ENCODE measurements at regions not wholly inside any gene's neighbourhood (a gene's known extent, or its start where the extent isn't known, plus 50 kb on each side); places are given as distances from the start of the nearest gene placed in this dataset.

GRCh38 chr18:79614211-79614955 is 65.2 kb upstream of the CTDP1 start:
- Histone ChIP-seq H3K27me3 (ENCODE audit: control insufficient read depth, insufficient read depth, low read length) (peaks cover 4% of the 10 kb centered on the region), H3K36me3 (ENCODE audit: control insufficient read depth, low read depth, low read length) (no peaks in the 10 kb centered on the region), H3K4me3 (ENCODE audit: low read length) (no peak overlapping the region), H3K27ac (ENCODE audit: low read length) (no peak overlapping the region), H3K9me3 (ENCODE audit: control insufficient read depth, low read depth, low read length) (no peaks in the 10 kb centered on the region), H3K4me1 (ENCODE audit: control insufficient read depth, low read depth, low read length) (peaks cover 8% of the 10 kb centered on the region), H3K9ac (ENCODE audit: low read length) (no peak overlapping the region)

- Histone ChIP-seq H3K27me3 (ENCODE audit: control insufficient read depth, insufficient read depth, low read length) (peaks cover 4% of the 10 kb centered on the region), H3K4me3 (ENCODE audit: low read length) (no peak overlapping the region), H3K9me3 (ENCODE audit: control insufficient read depth, low read depth, low read length) (no peaks in the 10 kb centered on the region), H3K9ac (ENCODE audit: low read length) (no peak overlapping the region), H3K27ac (ENCODE audit: low read length) (no peak overlapping the region), H3K4me1 (ENCODE audit: control insufficient read depth, low read depth, low read length) (peaks cover 8% of the 10 kb centered on the region), H3K36me3 (ENCODE audit: control insufficient read depth, low read depth, low read length) (no peaks in the 10 kb centered on the region)
Measured at GRCh38 chr18:79615091-79615490, 64.5 kb upstream of the CTDP1 start.

- peaks cover 4% of the 10 kb centered on the region for H3K27me3 ChIP-seq (ENCODE audit: control insufficient read depth, insufficient read depth, low read length)
- H3K4me1 ChIP-seq (ENCODE audit: control insufficient read depth, low read depth, low read length), result peaks cover 7% of the 10 kb centered on the region
Measured at GRCh38 chr18:79615586-79615985, 64.0 kb upstream of the CTDP1 start.

GRCh38 chr18:79616651-79617510 is 62.7 kb upstream of the CTDP1 start:
- Histone ChIP-seq H3K9ac (ENCODE audit: low read length) (no peak overlapping the region), H3K4me3 (ENCODE audit: low read length) (peak overlapping the region; percentile 46), H3K27me3 (ENCODE audit: control insufficient read depth, insufficient read depth, low read length) (peaks cover 4% of the 10 kb centered on the region), H3K4me1 (ENCODE audit: control insufficient read depth, low read depth, low read length) (peaks cover 6% of the 10 kb centered on the region), H3K9me3 (ENCODE audit: control insufficient read depth, low read depth, low read length) (no peaks in the 10 kb centered on the region), H3K36me3 (ENCODE audit: control insufficient read depth, low read depth, low read length) (no peaks in the 10 kb centered on the region), H3K27ac (ENCODE audit: low read length) (no peak overlapping the region)

More at GRCh38 chr18:79615586-79615985, 64.0 kb upstream of the CTDP1 start:
- Histone ChIP-seq H3K36me3 (ENCODE audit: control insufficient read depth, low read depth, low read length) (no peaks in the 10 kb centered on the region), H3K27ac (ENCODE audit: low read length) (no peak overlapping the region), H3K9me3 (ENCODE audit: control insufficient read depth, low read depth, low read length) (no peaks in the 10 kb centered on the region), H3K9ac (ENCODE audit: low read length) (no peak overlapping the region), H3K4me3 (ENCODE audit: low read length) (no peak overlapping the region)

- H3K9me3 ChIP-seq (ENCODE audit: control insufficient read depth, low read depth, low read length), result no peaks in the 10 kb centered on the region
- H3K27me3 ChIP-seq (ENCODE audit: control insufficient read depth, insufficient read depth, low read length), result peaks cover 4% of the 10 kb centered on the region
- no peak overlapping the region for H3K27ac ChIP-seq (ENCODE audit: low read length)
- no peak overlapping the region for H3K4me3 ChIP-seq (ENCODE audit: low read length)
- H3K9ac ChIP-seq (ENCODE audit: low read length), result no peak overlapping the region
- H3K4me1 ChIP-seq (ENCODE audit: control insufficient read depth, low read depth, low read length), result peaks cover 13% of the 10 kb centered on the region
- H3K36me3 ChIP-seq (ENCODE audit: control insufficient read depth, low read depth, low read length), result no peaks in the 10 kb centered on the region
Measured at GRCh38 chr18:79617511-79618500, 61.8 kb upstream of the CTDP1 start.

DNA sequence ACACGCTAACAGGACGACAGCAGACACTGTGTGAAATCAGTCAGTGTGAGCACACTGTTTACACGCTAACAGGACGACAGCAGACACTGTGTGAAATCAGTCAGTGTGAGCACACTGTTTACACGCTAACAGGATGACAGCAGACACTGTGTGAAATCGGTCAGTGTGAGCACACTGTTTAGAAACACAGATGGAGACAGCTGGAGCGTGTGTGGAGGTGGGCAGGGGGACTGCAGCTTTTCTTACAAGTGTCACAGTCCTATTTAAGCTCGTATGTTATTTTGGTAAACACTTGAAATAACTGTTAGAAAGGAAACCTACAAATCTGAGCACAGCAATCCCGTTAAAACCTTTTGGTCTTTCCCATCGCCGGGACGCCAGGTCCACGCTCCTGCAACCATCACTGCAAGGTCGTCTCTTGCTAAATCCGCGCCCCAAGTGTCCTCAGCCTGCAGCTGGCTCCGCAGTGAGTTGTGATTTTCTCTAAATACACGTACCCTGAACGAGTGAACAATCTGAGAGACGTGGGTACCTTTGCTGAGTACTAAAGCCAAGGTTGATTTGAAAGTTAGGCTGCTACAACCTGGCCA is 58.9 kb upstream of the CTDP1 start:
- Histone ChIP-seq H3K27me3 (ENCODE audit: control insufficient read depth, insufficient read depth, low read length) (peaks cover 4% of the 10 kb centered on the region), H3K9me3 (ENCODE audit: control insufficient read depth, low read depth, low read length) (no peaks in the 10 kb centered on the region), H3K36me3 (ENCODE audit: control insufficient read depth, low read depth, low read length) (no peaks in the 10 kb centered on the region), H3K9ac (ENCODE audit: low read length) (no peak overlapping the region), H3K4me3 (ENCODE audit: low read length) (no peak overlapping the region), H3K4me1 (ENCODE audit: control insufficient read depth, low read depth, low read length) (peaks cover 13% of the 10 kb centered on the region), H3K27ac (ENCODE audit: low read length) (no peak overlapping the region)

DNA sequence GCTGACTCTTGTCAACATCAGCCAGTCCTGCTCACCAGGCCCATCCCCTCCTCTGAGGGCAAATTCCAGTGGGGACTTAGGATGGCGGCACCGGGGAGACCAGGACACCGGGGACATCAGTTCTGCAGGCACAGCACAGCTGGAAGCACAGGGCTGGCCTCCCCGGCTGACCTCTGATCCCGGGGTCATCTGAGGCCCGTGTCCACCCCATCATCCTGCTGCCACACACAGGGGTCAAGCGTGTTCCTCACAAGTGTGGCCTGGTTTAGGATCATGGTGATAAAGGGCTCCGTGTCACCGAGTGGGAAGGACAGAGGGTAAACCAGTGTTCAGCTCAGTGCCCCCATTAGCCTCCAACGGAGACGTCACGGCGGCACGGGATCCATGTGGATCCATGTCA is 58.1 kb upstream of the CTDP1 start:
- Histone ChIP-seq H3K27ac (ENCODE audit: low read length) (no peak overlapping the region), H3K27me3 (ENCODE audit: control insufficient read depth, insufficient read depth, low read length) (peaks cover 3% of the 10 kb centered on the region), H3K4me3 (ENCODE audit: low read length) (no peak overlapping the region), H3K9ac (ENCODE audit: low read length) (no peak overlapping the region), H3K36me3 (ENCODE audit: control insufficient read depth, low read depth, low read length) (no peaks in the 10 kb centered on the region), H3K9me3 (ENCODE audit: control insufficient read depth, low read depth, low read length) (no peaks in the 10 kb centered on the region), H3K4me1 (ENCODE audit: control insufficient read depth, low read depth, low read length) (peaks cover 13% of the 10 kb centered on the region)

GRCh38 chr18:79622004-79622403 is 57.6 kb upstream of the CTDP1 start:
- Histone ChIP-seq H3K27ac (ENCODE audit: low read length) (no peak overlapping the region), H3K9me3 (ENCODE audit: control insufficient read depth, low read depth, low read length) (no peaks in the 10 kb centered on the region), H3K27me3 (ENCODE audit: control insufficient read depth, insufficient read depth, low read length) (no peaks in the 10 kb centered on the region), H3K4me1 (ENCODE audit: control insufficient read depth, low read depth, low read length) (peaks cover 13% of the 10 kb centered on the region), H3K4me3 (ENCODE audit: low read length) (no peak overlapping the region), H3K9ac (ENCODE audit: low read length) (no peak overlapping the region), H3K36me3 (ENCODE audit: control insufficient read depth, low read depth, low read length) (no peaks in the 10 kb centered on the region)

DNA sequence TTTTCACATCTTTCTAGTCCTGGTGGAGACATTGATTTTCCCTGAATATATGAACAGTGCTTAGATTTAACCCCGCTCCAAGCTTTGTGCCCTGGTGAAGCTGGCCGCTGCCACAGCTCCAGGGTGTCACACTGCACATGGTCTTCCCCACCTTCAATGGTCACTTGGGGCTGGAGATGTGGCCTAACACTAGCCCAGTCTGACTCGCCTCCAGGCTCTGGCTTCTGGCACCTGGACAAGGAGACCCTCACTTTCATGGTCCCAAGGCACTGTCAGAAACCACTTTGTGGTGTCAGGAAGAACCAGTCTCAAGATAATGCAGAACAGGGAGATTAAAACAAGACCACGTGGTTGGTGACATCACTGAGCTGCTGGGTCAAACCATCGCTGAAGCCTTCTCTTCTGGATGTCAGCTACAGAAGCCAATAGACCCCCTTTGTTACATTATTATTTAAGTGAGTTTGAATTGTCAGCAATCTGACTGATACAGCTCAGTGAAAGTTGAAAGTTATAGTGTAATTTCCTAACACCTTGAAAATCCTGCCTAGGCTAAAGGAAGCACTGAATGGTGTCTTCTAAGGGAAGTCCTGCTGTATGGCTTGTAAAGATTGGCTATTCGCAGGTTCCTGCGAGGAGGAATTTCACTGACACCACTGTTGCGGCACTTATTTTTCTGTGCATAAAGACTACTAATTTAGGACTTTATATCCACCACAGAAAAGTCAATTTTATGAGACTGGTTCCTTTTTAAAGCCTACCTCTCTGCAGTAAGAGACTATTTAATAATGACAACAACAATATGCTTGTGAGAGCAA is 55.0 kb upstream of the CTDP1 start:
- peaks cover 13% of the 10 kb centered on the region for H3K4me1 ChIP-seq (ENCODE audit: control insufficient read depth, low read depth, low read length)
- H3K9ac ChIP-seq (ENCODE audit: low read length), result no peak overlapping the region
- no peak overlapping the region for H3K27ac ChIP-seq (ENCODE audit: low read length)
- H3K27me3 ChIP-seq (ENCODE audit: control insufficient read depth, insufficient read depth, low read length), result no peaks in the 10 kb centered on the region
- no peak overlapping the region for H3K4me3 ChIP-seq (ENCODE audit: low read length)
- H3K9me3 ChIP-seq (ENCODE audit: control insufficient read depth, low read depth, low read length), result no peaks in the 10 kb centered on the region
- H3K36me3 ChIP-seq (ENCODE audit: control insufficient read depth, low read depth, low read length), result no peaks in the 10 kb centered on the region

- H3K9ac ChIP-seq (ENCODE audit: low read length), result no peak overlapping the region
- H3K4me1 ChIP-seq (ENCODE audit: control insufficient read depth, low read depth, low read length), result peaks cover 13% of the 10 kb centered on the region
- H3K36me3 ChIP-seq (ENCODE audit: control insufficient read depth, low read depth, low read length), result no peaks in the 10 kb centered on the region
- H3K9me3 ChIP-seq (ENCODE audit: control insufficient read depth, low read depth, low read length), result no peaks in the 10 kb centered on the region
- H3K27ac ChIP-seq (ENCODE audit: low read length), result no peak overlapping the region
- H3K4me3 ChIP-seq (ENCODE audit: low read length), result no peak overlapping the region
- H3K27me3 ChIP-seq (ENCODE audit: control insufficient read depth, insufficient read depth, low read length), result no peaks in the 10 kb centered on the region
Measured at GRCh38 chr18:79625195-79625923, 54.2 kb upstream of the CTDP1 start.
